NCI-H2107 (cell line): ENCODE measurements at regions not wholly inside any gene's neighbourhood (a gene's known extent, or its start where the extent isn't known, plus 50 kb on each side); places are given as distances from the start of the nearest gene placed in this dataset.

ENCODE experiments used
- DNase-seq: peaks from one replicate; lab custom pipeline; 2025; lab: John Stamatoyannopoulos, UW

DNA sequence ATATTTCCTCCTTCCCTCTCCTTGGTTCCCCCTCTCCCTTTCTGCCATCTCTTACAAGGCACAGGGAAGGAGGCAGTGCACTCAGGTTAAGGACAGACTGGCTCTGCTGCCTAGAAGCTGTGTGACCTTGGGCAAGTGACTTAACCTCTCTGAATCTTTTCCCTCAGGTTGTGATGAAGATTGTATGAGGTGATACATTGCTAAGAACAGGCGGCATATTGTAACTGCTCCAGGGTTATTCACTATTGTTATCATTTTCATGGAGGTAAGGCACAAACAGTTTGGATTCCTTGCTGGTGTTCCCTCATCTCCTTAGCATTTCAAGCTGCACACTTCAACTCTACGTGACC, 126.6 kb upstream of the CXCR4 start:
- DNase-seq, result no peak

DNA sequence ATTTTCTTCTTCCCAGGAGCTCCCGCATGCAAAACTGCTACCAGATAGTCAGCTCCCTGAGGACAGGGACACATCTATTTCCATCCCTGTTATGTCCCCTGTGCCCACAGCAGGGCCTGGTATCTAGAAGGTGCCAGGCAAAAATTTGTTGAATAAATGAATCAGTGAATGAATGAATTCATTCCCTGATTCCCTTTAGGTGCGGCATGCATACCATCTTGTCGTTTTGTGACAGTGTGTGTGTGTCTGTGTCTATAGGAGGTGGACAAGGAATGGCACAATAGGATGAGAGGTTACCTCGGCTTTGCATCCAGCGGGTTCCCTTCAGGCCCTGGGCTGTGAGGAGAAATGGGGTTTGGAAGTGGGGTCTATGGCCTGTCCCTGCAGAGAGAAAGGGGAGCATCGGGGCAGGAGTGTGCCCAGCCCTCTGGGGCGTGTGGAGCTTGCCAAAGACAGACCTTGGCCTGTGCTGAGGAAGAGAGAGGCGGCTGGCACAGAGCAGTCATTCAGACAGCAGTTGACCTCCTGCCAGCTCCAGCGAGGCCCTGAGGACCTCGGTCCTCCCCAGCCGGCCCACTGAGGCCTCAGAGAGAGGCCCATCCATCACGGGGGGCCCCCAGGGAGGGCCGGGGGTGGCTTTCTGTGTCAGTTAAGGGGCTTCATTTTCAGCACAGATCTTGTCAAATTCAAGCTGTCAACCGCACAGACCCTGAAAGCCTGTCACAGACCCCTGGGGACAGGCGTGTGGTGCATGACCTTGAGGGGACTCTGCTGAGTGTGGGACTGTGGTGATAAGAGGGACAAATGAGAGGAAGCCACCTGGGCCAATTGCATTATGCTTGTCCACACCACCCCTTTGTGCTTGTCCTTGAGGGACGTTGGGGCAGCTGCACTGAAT, 125.9 kb upstream of the CXCR4 start:
- no peak for DNase-seq

DNA sequence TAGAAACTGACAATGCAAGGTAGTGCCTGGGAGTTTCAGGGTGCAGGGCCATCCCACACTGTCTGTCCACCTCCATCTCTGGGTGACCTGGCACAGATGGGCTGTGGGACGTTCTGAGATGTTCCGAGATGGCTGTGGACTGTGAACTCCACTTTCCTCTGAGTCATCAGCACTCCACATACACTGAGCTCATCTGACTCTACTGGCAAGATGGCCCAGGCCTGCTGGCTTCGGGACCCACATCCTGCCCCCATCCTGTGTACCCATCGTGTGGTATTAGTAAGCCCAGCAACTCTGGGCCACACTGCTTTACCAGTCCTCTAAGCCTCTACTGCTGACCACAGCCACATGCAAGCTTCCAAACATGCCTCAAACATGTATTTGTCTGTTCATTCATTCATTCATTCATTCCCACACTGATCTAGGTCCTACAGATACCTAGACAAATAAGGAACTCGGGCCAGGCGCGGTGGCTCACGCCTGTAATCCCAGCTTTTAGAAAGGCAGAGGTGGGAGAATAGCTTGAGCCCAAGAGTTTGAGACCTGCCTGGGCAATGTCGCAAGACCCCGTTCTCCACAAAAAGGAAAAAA, 124.8 kb upstream of the CXCR4 start:
- no peak for DNase-seq

DNA sequence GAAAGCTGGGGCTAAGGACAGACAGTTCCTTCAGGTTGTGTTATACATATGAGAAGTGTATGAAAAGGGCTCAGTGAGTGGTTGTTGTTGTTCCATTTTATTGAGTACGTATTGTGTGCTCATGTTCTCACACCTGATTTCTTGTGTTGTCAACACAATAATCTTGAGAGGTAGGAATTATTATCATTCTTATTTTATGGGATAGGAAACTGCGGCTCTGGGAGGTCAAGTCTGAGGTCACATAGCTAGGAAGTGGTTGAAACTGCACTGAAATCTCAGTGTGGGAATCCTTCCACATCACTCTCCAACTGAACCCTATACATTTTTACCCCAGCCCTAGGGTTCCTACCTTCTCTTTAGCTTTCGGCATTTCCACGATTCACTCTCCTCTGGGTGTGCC, 124.2 kb upstream of the CXCR4 start:
- DNase-seq, result no peak

DNA sequence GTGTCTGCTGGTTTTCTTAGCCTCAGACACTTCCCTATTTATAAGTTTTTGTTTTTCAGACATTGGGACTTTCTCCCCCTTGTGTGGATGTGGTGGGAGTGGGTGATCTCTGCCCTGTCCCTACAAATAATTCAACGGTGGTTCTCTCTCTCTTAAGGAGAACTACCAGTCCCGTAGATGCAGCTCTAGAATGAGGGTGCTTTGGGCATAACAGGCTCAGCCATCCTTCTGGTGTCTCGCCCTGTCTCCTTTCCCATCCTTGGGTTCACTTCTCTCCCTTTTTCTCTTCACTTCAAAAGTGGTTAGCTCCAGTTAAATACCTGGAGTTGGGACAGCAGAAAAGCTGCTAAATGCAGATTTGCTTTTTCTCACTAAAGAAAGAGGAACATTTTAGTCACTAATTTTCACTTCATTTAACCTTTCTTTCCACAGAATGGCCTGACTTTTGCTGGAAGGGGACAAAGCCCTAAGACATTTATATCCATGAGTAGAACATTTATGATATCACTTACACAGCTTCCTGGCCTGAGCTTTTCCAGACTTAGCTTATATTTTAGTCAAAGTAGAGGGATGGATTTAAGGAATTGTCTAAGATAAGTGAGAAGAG, 121.2 kb upstream of the CXCR4 start:
- DNase-seq, result no peak

DNA sequence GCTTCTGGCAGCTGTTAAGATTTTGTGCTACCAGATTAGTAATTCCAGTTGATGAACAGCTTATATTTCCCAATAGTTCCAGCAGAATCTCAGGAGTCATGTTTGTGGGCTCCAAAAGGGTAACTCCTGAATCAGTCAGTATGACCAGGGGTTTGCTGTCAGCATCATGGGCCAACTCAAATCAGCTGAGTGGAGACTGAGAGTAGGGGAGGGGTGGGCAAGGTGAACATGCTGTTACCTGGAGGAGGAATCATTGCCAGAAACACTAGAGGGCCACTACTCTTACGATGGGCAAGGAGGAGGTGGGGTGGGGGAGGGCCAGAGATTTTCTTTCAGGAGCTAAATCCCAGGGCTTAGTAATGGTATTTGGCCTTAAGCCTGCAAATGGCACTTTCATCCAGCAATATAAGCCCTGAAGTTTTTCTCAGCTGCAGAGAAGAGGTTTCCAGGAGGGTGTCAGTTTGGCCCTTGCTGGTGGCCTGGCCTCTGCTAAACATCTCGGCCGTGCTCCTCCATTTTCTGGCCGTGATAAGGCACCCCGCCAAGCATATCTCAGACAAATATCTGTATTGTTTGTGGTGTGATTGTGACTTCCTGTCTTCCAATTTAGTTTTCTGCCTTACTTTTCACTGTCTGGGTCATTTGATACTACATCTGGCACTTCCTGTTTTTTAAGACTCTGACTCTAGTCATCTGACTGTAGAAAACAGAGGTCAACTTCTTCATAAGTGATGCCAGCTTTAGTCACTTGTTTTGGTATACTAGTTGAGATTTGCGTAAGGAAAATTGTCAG, 120.5 kb upstream of the CXCR4 start:
- DNase-seq, result no peak

DNA sequence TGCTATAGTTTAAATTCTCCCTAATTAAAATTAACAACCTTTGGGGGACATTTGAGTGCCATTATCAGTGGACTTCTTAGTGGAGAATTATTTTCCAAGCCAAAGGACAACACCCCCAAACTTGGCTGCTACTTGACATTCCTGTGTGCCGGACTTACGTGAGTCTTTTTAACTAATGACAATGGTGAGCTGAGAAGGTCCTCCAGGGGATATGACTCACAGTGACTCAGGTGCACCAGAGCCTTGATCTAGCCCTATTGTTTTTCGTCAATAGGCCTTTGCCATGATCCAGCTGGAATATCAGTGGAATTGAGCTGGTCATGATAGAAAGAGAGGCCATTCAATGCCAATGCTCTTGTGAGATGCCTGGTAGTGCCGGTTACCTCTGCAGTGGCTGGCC, 118.1 kb upstream of the CXCR4 start:
- no peak for DNase-seq

DNA sequence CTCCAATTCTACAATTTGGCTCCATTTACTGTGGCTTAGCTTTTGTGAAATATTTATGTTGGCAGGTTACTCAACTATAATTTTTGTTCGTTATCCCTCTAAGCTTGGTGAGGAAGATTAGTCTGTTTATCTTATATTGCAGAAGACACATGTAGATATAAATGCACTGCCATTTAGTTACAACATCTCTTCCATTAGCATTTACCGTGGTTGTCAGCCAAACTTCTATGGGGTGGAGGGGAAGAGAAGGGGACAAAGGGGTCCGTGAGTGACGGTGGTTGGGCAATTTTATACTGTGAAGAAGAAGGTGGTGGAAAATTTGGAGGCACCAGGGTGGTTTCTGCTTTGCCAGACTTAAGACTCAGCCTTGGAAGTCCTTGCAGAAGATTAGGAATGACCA, 117.6 kb upstream of the CXCR4 start:
- DNase-seq, result no peak

DNA sequence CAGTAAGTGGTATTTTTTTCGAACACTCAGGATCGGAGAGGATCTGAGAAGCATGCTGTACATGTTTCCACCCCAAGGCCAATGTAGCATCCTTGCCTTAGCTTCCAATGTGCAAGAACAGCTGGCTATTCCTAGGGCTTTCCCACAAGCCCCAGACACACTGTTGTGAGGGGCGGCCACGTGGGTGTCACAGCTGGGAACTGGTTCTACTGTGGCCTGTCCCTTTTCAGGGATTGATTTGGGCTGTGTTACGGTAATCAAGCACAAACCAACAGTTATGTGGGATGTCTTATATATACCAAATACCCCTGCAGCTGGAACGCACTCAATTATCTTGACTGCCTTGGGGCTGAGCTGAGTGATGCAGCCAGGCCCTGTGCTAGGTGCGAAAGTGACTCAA, 116.3 kb upstream of the CXCR4 start:
- no peak for DNase-seq

DNA sequence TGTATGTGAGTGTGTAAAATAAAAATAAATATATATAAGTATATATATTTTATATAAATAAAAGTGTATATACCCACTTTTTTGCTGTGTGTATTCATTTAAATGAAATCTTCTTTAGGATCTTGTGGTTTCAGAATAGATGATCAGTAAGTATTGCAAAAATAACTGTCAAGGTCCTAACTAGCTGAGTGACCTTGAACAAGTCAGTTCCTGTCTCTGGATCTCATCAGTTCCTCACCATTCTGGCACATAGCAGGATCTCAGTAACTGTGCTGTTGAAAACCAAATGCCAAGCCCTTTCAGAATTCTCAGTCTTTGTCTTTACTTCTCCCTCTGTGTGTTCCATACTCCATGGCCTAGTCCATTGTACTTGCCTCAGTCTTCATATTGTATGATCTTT, 115.3 kb upstream of the CXCR4 start:
- no peak for DNase-seq

DNA sequence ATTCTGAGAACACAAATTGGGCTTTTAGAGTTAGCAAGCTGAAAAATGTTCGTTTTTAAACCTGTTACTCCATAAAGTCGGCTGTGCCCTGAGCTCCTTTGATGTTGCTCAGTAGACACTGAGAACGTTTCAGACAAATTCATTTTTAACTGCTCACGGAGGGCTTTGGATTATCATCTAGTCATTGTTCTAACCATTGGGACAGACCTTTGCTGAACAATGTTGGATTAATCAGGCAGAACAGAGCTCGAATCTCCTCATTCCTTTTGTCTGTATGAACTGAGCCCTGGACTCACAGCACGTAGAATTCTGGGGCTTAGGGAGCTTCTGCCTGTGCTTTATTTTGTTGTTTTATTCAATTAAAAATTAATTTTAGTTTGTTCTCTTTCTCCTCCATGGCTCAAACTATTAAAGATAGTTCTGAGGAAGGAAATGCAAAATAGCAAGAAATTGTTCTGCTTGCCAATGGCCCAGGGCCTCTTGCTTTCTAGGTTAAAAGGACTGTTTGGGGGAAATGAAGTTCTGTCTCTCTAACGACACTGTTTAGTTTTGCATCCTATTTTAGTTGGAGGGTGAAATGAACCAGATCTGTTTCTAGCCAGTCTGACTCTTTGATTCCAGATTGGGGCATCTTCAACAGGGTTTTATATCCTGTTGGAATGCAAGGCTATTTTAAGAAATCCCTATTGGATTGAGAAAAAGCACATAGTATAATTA, 114.7 kb upstream of the CXCR4 start:
- no peak for DNase-seq

DNA sequence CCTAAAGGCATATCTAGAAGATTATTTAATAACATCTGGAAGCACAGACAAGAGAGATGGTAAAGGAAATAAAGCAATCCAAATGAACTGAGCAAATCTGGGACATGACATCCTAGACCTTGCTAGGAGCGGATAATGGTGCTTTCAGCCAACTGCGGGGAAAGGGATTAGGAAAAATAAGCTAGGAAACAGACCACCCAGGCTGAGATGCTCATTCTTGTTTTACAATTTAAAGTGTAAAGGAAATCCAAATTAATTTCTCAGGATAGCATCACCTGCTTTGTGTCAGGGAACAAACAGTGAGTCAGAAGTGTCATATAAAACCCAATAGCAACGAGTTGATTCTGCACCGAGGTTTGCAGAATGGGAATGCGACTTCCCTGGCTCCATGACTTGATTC, 112.5 kb upstream of the CXCR4 start:
- no peak for DNase-seq

DNA sequence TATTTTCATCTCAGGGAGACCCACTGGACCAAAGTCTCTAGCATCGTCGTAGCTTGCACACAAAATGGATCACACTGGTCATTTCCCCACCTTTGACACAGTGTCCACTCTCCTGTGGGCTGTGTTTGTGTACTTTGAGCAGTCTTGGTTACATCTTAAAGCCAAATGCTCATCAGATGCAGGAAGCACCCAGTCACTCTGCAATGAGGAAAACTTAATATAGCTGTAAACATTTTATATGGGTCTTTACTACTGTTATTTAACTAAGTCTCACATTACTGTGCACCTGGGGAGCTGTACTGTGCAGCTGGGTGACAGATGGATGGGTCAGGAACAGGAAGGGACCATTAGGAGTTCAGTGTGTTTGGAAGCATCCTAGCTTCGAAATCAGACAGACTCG, 109.0 kb upstream of the CXCR4 start:
- no peak for DNase-seq

DNA sequence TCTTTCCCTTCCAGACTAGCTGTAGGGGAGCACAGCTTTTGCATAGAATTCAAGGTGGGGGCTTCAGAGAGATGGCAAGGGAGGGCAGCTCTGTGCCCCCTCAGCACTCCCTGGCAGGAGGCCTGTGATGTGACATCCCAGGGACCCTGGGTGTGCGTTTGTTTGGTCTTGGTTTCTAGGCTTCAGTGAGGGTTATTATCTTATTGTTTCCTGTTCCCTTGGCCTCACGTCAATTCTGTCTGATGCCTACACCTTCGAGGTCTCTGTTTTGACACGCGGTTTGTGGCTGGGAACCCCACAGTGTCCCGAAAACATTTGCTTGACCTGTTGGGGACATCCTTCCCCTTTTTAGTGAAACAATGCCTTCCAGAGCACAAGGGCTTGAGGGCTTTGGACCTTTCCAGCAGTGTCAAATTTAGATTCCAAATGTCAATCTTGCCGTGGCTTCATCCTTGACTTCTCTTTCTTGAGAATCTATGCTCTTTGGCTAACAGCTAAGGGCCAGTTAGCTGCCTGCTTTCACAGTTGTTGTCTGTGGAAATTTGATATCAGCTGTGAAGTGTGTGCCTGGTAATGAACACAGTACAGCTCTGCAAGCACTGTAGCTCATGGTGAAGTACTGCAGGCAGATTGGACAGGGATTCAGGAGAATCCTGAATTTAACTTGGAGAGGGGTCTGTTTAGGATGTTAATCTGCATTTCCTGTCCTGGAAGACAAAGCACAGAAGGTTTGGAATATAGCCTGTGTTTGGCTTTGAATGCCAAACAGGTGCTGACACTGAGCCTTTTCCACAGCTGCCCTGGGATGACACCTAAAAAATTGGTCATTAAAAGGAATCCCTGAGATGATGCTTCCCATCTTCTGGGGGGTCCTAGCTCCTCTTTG, 108.2 kb upstream of the CXCR4 start:
- DNase-seq, result no peak

DNA sequence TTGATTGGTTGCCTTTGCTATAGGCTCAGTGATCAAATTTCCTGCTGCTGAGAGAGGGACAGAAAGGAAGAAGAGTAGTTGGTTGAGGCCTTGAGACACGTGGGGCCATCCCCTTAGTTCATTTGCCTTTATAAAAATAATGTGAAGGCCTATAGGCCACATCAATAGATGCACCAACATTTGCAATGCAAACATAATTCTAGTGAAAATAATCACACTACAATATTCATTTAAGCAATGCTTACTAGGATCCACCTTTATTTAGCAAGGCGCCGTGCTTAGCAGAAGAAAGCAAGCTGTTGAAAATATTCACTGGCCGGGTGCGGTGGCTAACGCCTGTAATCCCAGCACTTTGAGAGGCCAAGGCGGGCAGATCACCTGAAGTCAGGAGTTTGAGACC, 105.3 kb upstream of the CXCR4 start:
- DNase-seq, result no peak

DNA sequence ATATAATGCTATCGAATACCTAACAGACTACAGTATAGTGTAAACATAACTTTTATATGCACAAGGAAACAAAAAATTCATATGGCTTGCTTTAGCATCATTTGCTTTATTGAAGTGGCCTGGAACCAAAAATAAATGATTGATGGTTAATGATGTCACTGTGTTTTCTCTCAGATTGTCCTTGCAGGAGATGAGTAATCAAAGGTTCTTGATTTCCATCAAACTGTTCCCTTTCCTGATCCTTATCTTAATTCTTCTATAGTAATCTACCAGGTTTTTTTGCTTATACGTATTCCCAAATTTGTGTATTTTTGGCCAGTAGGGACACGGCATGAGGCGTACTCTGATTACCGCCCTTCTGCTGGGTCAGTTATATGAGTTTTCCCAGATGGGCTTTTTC, 104.9 kb upstream of the CXCR4 start:
- no peak for DNase-seq

DNA sequence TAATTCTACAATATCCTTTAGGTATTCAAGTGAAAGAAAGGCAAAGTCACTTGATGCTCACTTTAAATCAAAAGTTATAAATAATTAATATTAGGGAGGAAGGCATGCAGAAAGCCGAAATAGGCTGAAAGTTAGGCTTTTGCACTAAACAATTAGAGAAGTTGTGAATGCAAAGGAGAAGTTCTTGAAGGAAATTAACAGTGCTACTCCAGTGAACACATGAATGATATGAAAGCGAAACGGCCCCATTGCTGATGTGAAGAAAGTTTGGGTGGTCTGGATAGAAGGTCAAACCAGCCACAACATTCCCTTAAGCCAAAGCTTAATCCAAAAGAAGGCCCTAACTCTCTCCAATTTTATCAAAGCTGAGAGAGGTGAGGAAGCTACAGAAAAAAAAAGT, 103.1 kb upstream of the CXCR4 start:
- DNase-seq, result no peak

DNA sequence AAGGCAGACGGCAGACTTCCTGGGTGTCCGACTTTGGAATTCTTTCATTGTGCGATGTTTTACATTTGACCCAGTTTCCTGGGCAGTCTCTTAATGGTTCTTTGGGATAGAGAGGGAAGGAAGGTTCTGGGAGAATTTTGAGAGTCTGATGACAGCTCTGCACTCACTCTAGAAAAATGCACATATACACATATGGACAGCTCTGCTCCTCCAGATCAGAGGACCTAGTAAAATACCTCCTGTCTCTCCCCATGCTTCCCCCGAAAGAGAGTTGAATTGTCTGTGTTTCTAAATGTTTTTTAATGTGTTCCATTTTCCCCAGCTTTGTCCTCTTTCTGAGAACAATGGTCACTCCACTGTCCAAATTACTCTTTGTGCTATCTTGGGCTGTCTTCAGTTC, 102.0 kb upstream of the CXCR4 start:
- DNase-seq, result no peak

DNA sequence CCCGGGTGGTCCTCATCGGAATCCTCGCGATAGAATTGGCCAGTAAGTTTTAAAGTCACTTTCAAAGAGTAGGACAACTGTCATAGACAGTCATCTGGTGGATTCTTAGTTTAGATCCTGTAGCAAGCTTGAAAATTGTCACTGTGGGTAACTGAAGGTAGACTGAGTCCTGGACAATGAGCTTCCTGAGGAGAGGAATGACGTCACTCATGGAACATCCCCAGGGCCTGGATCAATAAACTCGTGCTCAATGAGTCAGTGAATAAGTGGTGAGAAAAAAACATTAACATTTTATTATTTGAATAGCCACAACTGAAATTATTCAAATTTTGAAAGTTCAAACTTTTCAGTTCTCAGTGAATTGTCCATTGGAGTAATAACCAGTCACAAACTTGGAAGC, 101.4 kb upstream of the CXCR4 start:
- no peak for DNase-seq

DNA sequence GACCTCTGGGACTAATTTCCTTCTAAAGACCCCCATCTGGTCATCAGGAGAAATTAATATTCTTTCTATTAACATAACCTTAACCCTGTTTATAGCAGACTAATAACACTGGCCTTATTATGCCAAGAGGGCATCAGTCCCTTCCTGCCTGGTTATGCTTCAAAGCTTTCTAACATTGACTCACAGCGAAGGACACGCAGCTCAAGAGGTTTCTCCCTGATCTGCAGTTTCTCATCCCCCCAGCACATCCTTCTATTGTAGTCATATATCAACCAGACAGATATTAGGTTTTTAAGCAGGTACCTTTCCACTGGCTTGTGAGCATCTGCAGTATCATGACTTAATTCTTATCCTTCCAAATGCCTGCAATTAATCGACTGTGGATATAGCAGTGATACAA, 100.0 kb upstream of the CXCR4 start:
- DNase-seq, result no peak

DNA sequence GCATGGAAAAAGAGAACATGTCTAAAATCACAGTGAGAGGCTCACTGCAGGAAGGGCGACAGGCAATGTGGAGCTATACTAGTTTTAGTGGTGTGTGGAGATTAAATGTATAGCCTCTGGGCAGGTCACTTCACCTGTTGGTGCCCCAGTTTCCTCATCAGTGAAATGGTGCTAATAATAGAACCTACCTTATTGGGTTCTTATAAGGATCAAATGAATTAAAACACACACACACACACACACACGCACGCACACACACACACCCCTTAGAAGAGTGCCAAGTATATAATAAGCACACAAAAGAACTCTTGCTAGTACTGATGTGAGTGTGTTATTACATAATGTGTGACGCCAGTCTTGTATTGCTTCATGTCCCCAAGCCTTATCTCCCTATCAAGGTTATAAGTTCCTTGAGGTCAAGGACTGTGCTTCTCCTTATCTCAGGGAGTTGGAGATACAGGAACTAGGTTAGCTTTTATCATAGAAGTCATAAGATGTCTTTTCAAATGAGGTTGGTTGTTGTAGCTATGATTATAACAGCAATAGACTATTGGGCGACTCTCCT, 98.0 kb upstream of the CXCR4 start:
- no peak for DNase-seq
